HCT116 (cell line): ENCODE measurements at regions not wholly inside any gene's neighbourhood (a gene's known extent, or its start where the extent isn't known, plus 50 kb on each side); places are given as distances from the start of the nearest gene placed in this dataset.

Experiments
- ATAC-seq: fragments of 200-7000 bp; cut with Tn5 transposase; 2 replicates; pipeline ENCODE4 v1.9.1; 2020; ENCODE audit warnings: mild to moderate bottlenecking, moderate library complexity
- BruUV-seq: library from RNA; stranded (reverse); fragments of 400-500 nt; replicated peaks from 2 replicates; lab custom pipeline; 2021; lab: Mats Ljungman, UMichigan
- CTCF ChIA-PET: fragments of 300-600 bp; sonication (Branson Sonifier 250); formaldehyde crosslinking; loops from one replicate; lab custom pipeline; 2021; ENCODE audit warnings: antibody characterized with exemption; lab: Charles Lee
- POLR2A ChIA-PET: fragments of 300-600, 350-600 bp; sonication (Branson Sonifier 250); formaldehyde crosslinking; loops from one replicate; lab custom pipeline; 2021; ENCODE audit warnings: antibody characterized with exemption; lab: Charles Lee
- RAD21 ChIA-PET, 2 experiments: fragments of 300-600 bp; sonication (Branson Sonifier 250); formaldehyde crosslinking; loops; one replicate each; lab custom pipeline; 2023; ENCODE audit warnings: low total read pairs in 2 of 2; ENCODE audit not compliant: uncharacterized antibody in 2 of 2, unreplicated experiment in 2 of 2, low non-redundant PET in 1 of 2; lab: Charles Lee
- DNase-seq: peaks from one replicate; pipeline ENCODE4 v3.0.0-alpha.2; 2010; ENCODE audit warnings: low read depth, low spot score
- H2AFZ ChIP-seq: fragments of 200-600 bp; shearing (Covaris generic), sonication (generic); 2 replicates; pipeline ENCODE4 v1.6.1; 2017; ENCODE audit warnings: low read depth, mixed run types, mixed read lengths, antibody characterized with exemption, low read length; ENCODE audit not compliant: poor library complexity, severe bottlenecking
- H3K27ac ChIP-seq: 2 replicates; pipeline ENCODE4 v1.5.1; 2012; ENCODE audit warnings: low read depth, low read length
- H3K27me3 ChIP-seq: fragments of 200-600 bp; sonication (generic); 2 replicates; pipeline ENCODE4 v1.6.1; 2016; ENCODE audit warnings: mixed run types, low read length, mixed read lengths; ENCODE audit not compliant: insufficient read depth
- H3K36me3 ChIP-seq, 2 experiments: fragments of 200-500 bp in 1 of 2; fragments of 200-600 bp in 1 of 2; sonication (Bioruptor generic) in 1 of 2; sonication (generic) in 1 of 2; 2 replicates each; pipeline versions ENCODE4 v1.5.1 to v1.6.1; 2014 to 2016; ENCODE audit warnings: low read length in 2 of 2, inconsistent platforms in 1 of 2, mixed read lengths in 1 of 2, mixed run types in 1 of 2; ENCODE audit not compliant: insufficient read depth in 2 of 2, control insufficient read depth in 1 of 2
- H3K4me1 ChIP-seq, 2 experiments: fragments of 200-600 bp in 1 of 2; sonication (generic) in 1 of 2; 2 replicates each; pipeline versions ENCODE4 v1.5.1 to v1.6.1; 2012 to 2017; ENCODE audit warnings: low read length in 2 of 2, inconsistent platforms in 1 of 2, mild to moderate bottlenecking in 1 of 2, mixed read lengths in 1 of 2, mixed run types in 1 of 2, moderate library complexity in 1 of 2; ENCODE audit not compliant: insufficient read depth in 2 of 2, control insufficient read depth in 1 of 2
- H3K4me2 ChIP-seq: fragments of 200-600 bp; sonication (generic); 2 replicates; pipeline ENCODE4 v1.6.1; 2017; ENCODE audit warnings: mixed run types, low read length, mixed read lengths
- H3K4me3 ChIP-seq, 2 experiments: fragments of 200-600 bp in 1 of 2; sonication (generic) in 1 of 2; replicated peaks in 1 of 2; 2 replicates each; pipeline ENCODE4 v1.5.1; 2011 to 2016; ENCODE audit warnings: low read length in 2 of 2, control low read depth in 1 of 2, low read depth in 1 of 2, mild to moderate bottlenecking in 1 of 2, mixed read lengths in 1 of 2, mixed run types in 1 of 2
- H3K79me2 ChIP-seq: fragments of 200-600 bp; sonication (generic); 2 replicates; pipeline ENCODE4 v1.6.1; 2017; ENCODE audit warnings: mild to moderate bottlenecking, mixed run types, low read length, moderate library complexity, mixed read lengths; ENCODE audit not compliant: insufficient read depth
- H3K9ac ChIP-seq: fragments of 200-600 bp; sonication (generic); 2 replicates; pipeline ENCODE4 v1.6.1; 2016; ENCODE audit warnings: low read length, mixed read lengths
- H3K9me2 ChIP-seq: fragments of 200-600 bp; sonication (generic), shearing (Covaris generic); 2 replicates; pipeline ENCODE4 v1.6.1; 2017; ENCODE audit warnings: mixed run types, mild to moderate bottlenecking, moderate library complexity; ENCODE audit not compliant: insufficient read depth
- H3K9me3 ChIP-seq, 2 experiments: fragments of 200-500 bp in 1 of 2; fragments of 200-600 bp in 1 of 2; sonication (Bioruptor generic) in 1 of 2; sonication (generic) in 1 of 2; 2 replicates each; pipeline ENCODE4 v1.6.1; 2014 to 2017; ENCODE audit warnings: low read length in 2 of 2, mixed read lengths in 2 of 2, inconsistent platforms in 1 of 2, low read depth in 1 of 2, mild to moderate bottlenecking in 1 of 2, mixed run types in 1 of 2, moderate library complexity in 1 of 2; ENCODE audit not compliant: control insufficient read depth in 1 of 2, insufficient read depth in 1 of 2
- H4K20me1 ChIP-seq: fragments of 200-600 bp; sonication (generic), shearing (Covaris generic); 2 replicates; pipeline ENCODE4 v1.6.1; 2017; ENCODE audit warnings: mixed run types, mild to moderate bottlenecking, moderate library complexity; ENCODE audit not compliant: insufficient read depth
- ATF3 ChIP-seq: IDR thresholded peaks from 2 replicates; pipeline ENCODE4 v1.6.1; 2012
- CBX3 ChIP-seq: IDR thresholded peaks from 2 replicates; pipeline ENCODE4 v1.6.1; 2012; ENCODE audit warnings: low read depth
- CEBPB ChIP-seq: IDR thresholded peaks from 2 replicates; pipeline ENCODE4 v1.6.1; 2012; ENCODE audit warnings: low read depth
- CTCF ChIP-seq, 3 experiments: fragments of 200-600 bp in 1 of 3; sonication (generic) in 1 of 3; IDR thresholded peaks in 2 of 3; conservative IDR thresholded peaks in 1 of 3; 2 replicates each; pipeline ENCODE4 v1.5.1; 2012 to 2017; ENCODE audit warnings: low read depth in 2 of 3, low read length in 2 of 3, antibody characterized with exemption in 1 of 3, borderline replicate concordance in 1 of 3, control low read depth in 1 of 3, mild to moderate bottlenecking in 1 of 3, mixed read lengths in 1 of 3, mixed run types in 1 of 3, moderate library complexity in 1 of 3; ENCODE audit not compliant: insufficient read depth in 1 of 3
- EZH2 ChIP-seq: fragments of 200-600 bp; sonication (generic); IDR thresholded peaks from 2 replicates; pipeline ENCODE4 v1.6.1; 2017; ENCODE audit warnings: antibody characterized with exemption, mixed run types
- EZH2phosphoT487 ChIP-seq: fragments of 200-600 bp; IDR thresholded peaks from 2 replicates; pipeline ENCODE4 v1.6.1; 2018; ENCODE audit warnings: antibody characterized with exemption, borderline replicate concordance
- FOSL1 ChIP-seq: IDR thresholded peaks from 2 replicates; pipeline ENCODE4 v1.6.1; 2012; ENCODE audit warnings: low read depth
- JUND ChIP-seq: IDR thresholded peaks from 2 replicates; pipeline ENCODE4 v1.6.1; 2012
- MAX ChIP-seq: IDR thresholded peaks from 2 replicates; pipeline ENCODE4 v1.6.1; 2012
- POLR2AphosphoS5 ChIP-seq: IDR thresholded peaks from 2 replicates; pipeline ENCODE4 v1.6.1; 2011; ENCODE audit warnings: mild to moderate bottlenecking, low read depth, low read length, moderate library complexity
- RAD21 ChIP-seq: IDR thresholded peaks from 2 replicates; pipeline ENCODE4 v1.6.1; 2012; ENCODE audit warnings: low read depth, mild to moderate bottlenecking
- REST ChIP-seq: IDR thresholded peaks from 2 replicates; pipeline ENCODE4 v1.6.1; 2012; ENCODE audit warnings: low read depth
- SIN3A ChIP-seq: IDR thresholded peaks from 2 replicates; pipeline ENCODE4 v1.6.1; 2012; ENCODE audit warnings: low read depth
- SRF ChIP-seq: IDR thresholded peaks from 2 replicates; pipeline ENCODE4 v1.6.1; 2012; ENCODE audit warnings: low read depth
- TCF7L2 ChIP-seq: IDR thresholded peaks from 2 replicates; pipeline ENCODE4 v1.7.0; 2011; ENCODE audit warnings: borderline replicate concordance, inconsistent platforms; ENCODE audit not compliant: insufficient read depth, insufficient read length; ENCODE audit errors: extremely low read depth
- YY1 ChIP-seq: IDR thresholded peaks from 2 replicates; pipeline ENCODE4 v1.6.1; 2011; ENCODE audit warnings: low read length, low read depth, moderate library complexity, mild to moderate bottlenecking; ENCODE audit not compliant: insufficient replicate concordance; ENCODE audit errors: extremely low read depth
- ZBTB33 ChIP-seq: IDR thresholded peaks from 2 replicates; pipeline ENCODE4 v1.6.1; 2011; ENCODE audit warnings: mild to moderate bottlenecking, low read length, moderate library complexity; ENCODE audit not compliant: insufficient replicate concordance; ENCODE audit errors: extremely low read depth
- intact Hi-C: fragments of 100-400 bp; cut with micrococcal nuclease; formaldehyde crosslinking; loops from 2 replicates; pipeline ENCODE4 v1.10.0; 2022

- TF ChIP-seq REST = no peak
- no peak for TF ChIP-seq CBX3
- TF ChIP-seq CEBPB = no peak
- no peak for TF ChIP-seq POLR2AphosphoS5
- no peak for TF ChIP-seq JUND
- no peak for TF ChIP-seq MAX
Observed at GRCh38 chr4:149269835-149270234, 545.8 kb downstream of the IQCM start (continued).

- no peak overlapping the region for H3K4me3 ChIP-seq
- no peaks in the 10 kb centered on the region for H4K20me1 ChIP-seq
- no peaks in the 10 kb centered on the region for H3K9me2 ChIP-seq
- intact Hi-C loops = loop anchor here (10.0 kb wide), 2 partner anchors 812 to 1342 kb away; no protein-coding TSS in a partner anchor
- POLR2A ChIA-PET = no interaction called here
- ATAC-seq (no peak), DNase-seq (no peak)
- no peaks in the 10 kb centered on the region for H3K9me3 ChIP-seq
- CTCF ChIA-PET = interaction anchor here (1.2 kb wide), 1 partner anchor 631 kb away, joined by 5 read pairs; no protein-coding TSS in a partner anchor
- no peak overlapping the region for H3K4me2 ChIP-seq
- H3K4me1 ChIP-seq = no peaks in the 10 kb centered on the region
- H2AFZ ChIP-seq = no peak overlapping the region
- no peaks in the 10 kb centered on the region for H3K36me3 ChIP-seq
- H3K27ac ChIP-seq = no peak overlapping the region
- H3K9ac ChIP-seq = no peak overlapping the region
- H3K79me2 ChIP-seq = no peaks in the 10 kb centered on the region
- no peaks in the 10 kb centered on the region for H3K27me3 ChIP-seq
- RAD21 ChIA-PET = no interaction called here
- BruUV-seq = no TSS peak
- TF ChIP-seq SIN3A (no peak), ZBTB33 (no peak), RAD21 (no peak), EZH2phosphoT487 (no peak), SRF (no peak), CTCF (IDR thresholded peaks at IDR 0.05 in 2 of 3, conservative IDR thresholded peaks at IDR 0.05 in 1 of 3; ENCODE audit: borderline replicate concordance in 1 of 3, insufficient read depth in 1 of 3, low read depth in 2 of 3, low read length in 2 of 3) (no peak), ATF3 (no peak), JUND (no peak), CBX3 (no peak), EZH2 (no peak), MAX (no peak), TCF7L2 (no peak), YY1 (no peak), FOSL1 (no peak)
Observed at GRCh38 chr4:149266301-149266700, 549.3 kb downstream of the IQCM start.
